GM19455 (cell line): ENCODE measurements at regions not wholly inside any gene's neighbourhood (a gene's known extent, or its start where the extent isn't known, plus 50 kb on each side); places are given as distances from the start of the nearest gene placed in this dataset.

Experiments
- ATAC-seq: cut with Tn5 transposase; IDR thresholded peaks from one replicate; pipeline ENCODE4 v1.9.1; 2021; ENCODE audit not compliant: unreplicated experiment

GRCh38 chr20:12860619-12861247 is 148.0 kb upstream of the SPTLC3 start:
- no peak for ATAC-seq

DNA sequence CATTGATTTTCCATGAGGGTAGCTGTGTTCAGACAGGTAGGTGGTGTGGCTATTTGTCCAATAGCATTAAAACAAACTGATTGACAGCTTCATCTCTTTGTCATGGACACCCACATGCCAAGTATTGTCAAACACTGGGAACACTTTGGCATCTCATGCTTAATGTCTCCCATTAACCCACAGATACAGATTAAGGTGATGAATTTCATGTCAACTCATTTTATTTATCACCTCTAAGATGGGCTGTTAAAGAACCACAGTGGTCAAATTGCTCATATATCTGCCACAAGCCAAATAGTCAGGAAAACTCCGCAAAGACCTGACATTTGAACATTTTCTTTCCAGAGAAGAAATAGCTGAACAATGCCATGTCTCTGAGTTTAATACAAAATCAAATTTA is 139.1 kb upstream of the SPTLC3 start:
- no peak for ATAC-seq

GRCh38 chr20:12870588-12870987 is 138.2 kb upstream of the SPTLC3 start:
- ATAC-seq: no peak

GRCh38 chr20:12874933-12875332 is 133.8 kb upstream of the SPTLC3 start:
- ATAC-seq: no peak

- no peak for ATAC-seq
These were observed 133.3 kb upstream of the SPTLC3 start for GRCh38 chr20:12875510-12875909.

DNA sequence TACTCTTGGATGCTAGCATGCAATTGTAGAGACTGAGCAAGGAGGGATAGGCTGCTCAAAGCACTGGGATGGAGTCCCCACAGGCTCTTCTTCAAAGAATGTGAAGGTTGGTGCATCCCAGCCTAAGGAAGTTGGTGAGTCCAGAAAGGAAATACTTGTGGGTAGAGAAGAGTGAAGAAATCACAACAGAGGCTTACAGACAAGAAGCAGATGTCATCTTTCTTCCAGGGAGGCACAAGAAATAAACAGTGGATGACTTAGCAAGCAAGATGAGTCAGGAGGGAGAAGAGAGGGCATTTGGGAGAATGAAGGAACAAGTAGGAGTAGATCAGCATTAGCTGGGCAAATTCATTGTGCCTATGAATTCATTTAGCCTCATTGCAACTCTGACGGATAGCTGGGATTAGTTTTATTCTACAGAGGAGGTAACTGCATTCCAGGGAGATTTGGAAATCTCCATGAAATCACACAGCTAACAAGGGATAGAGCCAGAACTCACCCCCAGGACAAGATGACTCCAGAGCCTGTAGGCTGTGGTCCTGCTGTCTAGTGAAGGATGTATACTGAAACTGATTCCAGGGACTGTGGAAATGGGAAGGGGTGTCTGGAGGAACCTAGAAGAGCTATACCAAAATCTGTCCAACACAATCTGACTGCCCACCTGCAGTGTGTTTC is 125.8 kb upstream of the SPTLC3 start:
- ATAC-seq: no peak

GRCh38 chr20:12883507-12883885 is 125.3 kb upstream of the SPTLC3 start:
- ATAC-seq: no peak

- no peak for ATAC-seq
These were observed 122.0 kb upstream of the SPTLC3 start for GRCh38 chr20:12886618-12887363.

DNA sequence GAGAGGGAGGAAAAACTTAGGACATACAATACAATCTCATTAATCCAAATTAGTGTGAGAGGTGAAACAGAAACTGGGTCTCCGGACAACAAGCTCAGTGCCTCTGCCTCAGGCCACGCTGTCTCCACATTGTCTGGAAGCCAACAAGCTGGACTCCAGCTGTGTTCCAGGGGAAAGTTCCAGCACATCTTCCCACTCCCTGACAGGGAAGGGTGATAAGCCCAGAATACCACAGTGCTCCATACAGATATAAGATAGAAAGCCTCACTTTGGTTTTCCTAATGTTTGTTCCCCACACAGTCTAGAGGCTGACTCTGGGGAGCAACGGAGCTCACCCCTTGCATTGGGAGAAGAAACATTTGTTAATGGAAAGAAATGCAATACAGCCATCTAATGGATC is 117.1 kb upstream of the SPTLC3 start:
- no peak for ATAC-seq

DNA sequence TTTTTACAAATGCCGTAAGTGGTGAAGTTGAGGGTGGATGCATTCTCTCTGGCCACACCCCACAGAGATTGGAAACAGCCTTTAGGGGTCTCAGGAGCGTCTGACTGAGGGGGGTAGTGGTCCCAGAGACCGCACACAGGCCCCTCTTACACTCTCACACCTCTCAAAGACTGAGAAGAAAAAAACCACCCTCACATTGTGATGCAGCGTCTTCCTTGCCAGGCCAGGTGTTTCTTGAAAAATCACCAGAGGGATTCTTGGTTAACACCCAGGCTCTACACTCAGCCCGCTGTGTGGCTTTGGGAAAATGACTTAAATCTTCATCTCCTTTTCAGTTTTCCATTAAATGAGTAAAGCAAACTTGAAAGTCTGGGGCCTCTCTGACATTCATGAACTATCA is 115.8 kb upstream of the SPTLC3 start:
- ATAC-seq: no peak

DNA sequence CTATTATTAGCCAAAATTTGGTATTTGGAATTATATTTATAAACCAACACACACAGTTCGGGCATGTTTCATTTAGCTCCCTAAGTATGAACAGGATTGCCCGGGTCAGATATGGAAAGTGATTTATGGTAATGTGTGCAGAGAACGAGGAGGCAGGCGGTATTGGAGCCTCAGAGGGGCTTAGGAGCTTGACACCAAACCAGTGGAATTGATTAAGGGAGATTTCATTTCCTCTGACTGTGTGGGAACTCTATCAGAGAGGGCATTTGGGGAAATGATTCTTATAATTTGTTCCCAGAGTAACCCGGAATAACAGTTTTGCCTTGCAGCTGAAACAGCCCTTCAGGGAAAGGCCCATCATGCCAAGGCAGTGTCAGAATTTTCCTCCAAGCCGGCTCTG is 115.1 kb upstream of the SPTLC3 start:
- no peak for ATAC-seq

DNA sequence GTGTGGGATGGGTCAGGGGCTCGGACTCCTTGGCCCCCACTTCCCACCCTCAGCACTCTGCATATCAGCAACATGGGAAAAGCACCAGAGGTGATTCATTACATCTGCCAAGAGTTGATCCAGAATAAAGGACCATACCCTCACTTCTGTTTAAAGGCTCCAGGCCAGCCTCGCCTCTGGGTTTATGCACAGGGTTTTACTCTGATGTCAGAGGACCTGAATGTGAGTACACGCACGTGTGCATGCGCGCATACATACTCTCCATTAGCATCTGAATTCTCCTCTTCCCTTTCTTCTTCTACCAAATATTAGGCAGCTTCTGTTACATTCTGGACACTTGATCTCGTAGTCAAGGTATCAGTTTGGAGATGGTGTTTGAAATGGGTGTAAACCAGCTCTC is 114.7 kb upstream of the SPTLC3 start:
- ATAC-seq: no peak

- no peak for ATAC-seq
These were observed 112.6 kb upstream of the SPTLC3 start for GRCh38 chr20:12896180-12896579.

GRCh38 chr20:12902992-12903391 is 105.8 kb upstream of the SPTLC3 start:
- ATAC-seq: no peak

DNA sequence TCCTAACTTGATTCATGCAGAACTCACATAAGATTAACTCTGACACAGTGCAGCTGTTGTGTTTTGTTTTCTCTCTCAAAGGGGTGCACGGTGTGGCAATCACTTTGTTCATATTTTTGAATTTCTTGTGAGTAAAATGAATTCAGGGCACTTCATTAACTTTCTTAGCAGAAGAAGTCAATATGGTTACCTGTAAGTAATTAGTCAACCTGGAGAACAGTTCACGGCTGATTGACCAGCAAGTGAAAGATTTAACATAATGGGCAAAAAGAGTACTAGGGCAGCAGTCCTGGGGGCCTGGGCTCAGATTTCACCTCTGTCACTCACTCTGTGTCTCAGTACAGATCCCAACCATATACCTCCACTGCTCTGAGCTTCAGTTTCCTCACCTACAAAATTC is 102.4 kb upstream of the SPTLC3 start:
- no peak for ATAC-seq

GRCh38 chr20:12911372-12911771 is 97.4 kb upstream of the SPTLC3 start:
- ATAC-seq: no peak

GRCh38 chr20:12913781-12914443 is 94.9 kb upstream of the SPTLC3 start:
- no peak for ATAC-seq

- no peak for ATAC-seq
These were observed 94.0 kb upstream of the SPTLC3 start for GRCh38 chr20:12914804-12915203.

GRCh38 chr20:12916699-12917098 is 92.1 kb upstream of the SPTLC3 start:
- no peak for ATAC-seq

- ATAC-seq: no peak
These were observed 84.6 kb upstream of the SPTLC3 start for GRCh38 chr20:12924126-12924525.

- peak; percentile 94 for ATAC-seq
These were observed 83.5 kb upstream of the SPTLC3 start for GRCh38 chr20:12925210-12925755.
